ENCODE measurements at regions not wholly inside any gene's neighbourhood (a gene's known extent, or its start where the extent isn't known, plus 50 kb on each side); places are given as distances from the start of the nearest gene placed in this dataset.
A peak's percentile ranks its signal among the peaks of the same experiment; 100 is the strongest.
"Not testable (repeated sequence)": the region's sequence is repeated elsewhere in the genome, so short reads cannot be mapped to it uniquely, and the experiment has no call there.

DNA sequence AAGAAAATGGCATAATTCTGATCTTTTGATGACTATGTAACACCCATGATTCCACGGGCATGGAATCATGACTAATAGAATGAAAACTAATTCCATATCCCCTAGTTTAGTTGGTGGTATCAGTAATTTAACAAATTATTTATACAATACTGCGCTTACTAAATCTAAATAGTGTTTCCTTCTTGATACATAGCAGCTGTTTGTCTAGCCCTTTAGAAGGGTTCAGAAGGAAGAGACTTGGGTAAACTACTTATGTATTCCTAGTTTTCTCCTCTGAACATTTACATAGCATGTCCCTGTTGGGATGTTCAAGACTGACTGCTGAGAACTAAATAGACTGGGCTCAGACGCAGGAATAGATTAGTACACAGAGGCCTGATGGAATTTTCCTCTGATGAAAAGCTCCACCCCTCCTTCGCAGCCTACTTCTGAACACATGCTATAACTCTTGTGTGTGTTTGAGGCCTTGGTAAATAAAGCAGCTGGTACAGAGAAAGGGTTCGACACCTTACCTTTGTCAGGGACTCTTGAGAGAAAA lies 330.6 kb upstream of the LMCD1 start:
- H3K4me3 ChIP-seq: no peak overlapping the region
- H3K27ac ChIP-seq: no peak overlapping the region
- no peak for ATAC-seq
- no peaks in the 10 kb centered on the region for H3K4me1 ChIP-seq
- intact Hi-C loops (cut with DNase I): no loop called here
- TF ChIP-seq CTCF (IDR thresholded peaks at IDR 0.05): no peak
- H3K9me3 ChIP-seq: no peaks in the 10 kb centered on the region
- no peak for DNase-seq
- no peaks in the 10 kb centered on the region for H3K27me3 ChIP-seq
- H3K36me3 ChIP-seq: no peaks in the 10 kb centered on the region
- no peak for FAIRE-seq
- WGBS, 2 donors: 73 to 77% methylated on average over 5 of the region's 5 CpGs

- DNase-seq (no peak), ATAC-seq (no peak), FAIRE-seq (no peak)
- intact Hi-C loops (cut with DNase I): no loop called here
- WGBS, 2 donors: 48 to 63% methylated on average over 2 of the region's 2 CpGs
- no peak overlapping the region for H3K27ac ChIP-seq
- H3K36me3 ChIP-seq: no peaks in the 10 kb centered on the region
- no peak for TF ChIP-seq CTCF (IDR thresholded peaks at IDR 0.05)
- H3K27me3 ChIP-seq: no peaks in the 10 kb centered on the region
- no peak overlapping the region for H3K4me3 ChIP-seq
- no peaks in the 10 kb centered on the region for H3K9me3 ChIP-seq
- no peaks in the 10 kb centered on the region for H3K4me1 ChIP-seq
Measured at GRCh38 chr3:8173892-8174291, 327.7 kb upstream of the LMCD1 start.

DNA sequence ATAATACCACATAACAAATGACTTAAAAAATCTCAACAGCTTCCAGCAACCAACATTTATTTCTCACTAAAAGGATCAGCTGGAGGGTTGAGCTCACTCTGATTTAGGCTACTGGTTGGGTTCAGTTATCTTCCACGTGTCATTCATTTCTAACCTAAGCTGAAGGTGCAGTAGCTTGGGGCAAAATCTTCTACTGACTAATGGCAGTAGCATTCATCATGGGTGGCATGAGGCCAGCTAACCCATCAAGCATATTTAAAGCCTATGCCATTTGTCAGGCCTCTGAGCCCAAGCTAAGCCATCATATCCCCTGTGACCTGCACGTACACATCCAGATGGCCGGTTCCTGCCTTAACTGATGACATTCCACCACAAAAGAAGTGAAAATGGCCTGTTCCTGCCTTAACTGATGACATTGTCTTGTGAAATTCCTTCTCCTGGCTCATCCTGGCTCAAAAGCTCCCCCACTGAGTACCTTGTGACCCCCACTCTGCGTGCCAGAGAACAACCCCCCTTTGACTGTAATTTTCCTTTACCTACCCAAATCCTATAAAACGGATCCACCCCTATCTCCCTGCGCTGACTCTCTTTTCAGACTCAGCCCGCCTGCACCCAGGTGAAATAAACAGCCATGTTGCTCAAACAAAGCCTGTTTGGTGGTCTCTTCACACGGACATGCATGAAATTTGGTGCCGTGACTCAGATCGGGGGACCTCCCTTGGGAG lies 324.7 kb upstream of the LMCD1 start:
- ATAC-seq; intact Hi-C loops (cut with DNase I); H3K27me3 ChIP-seq; FAIRE-seq; H3K36me3 ChIP-seq; H3K4me1 ChIP-seq; H3K27ac ChIP-seq; H3K4me3 ChIP-seq; DNase-seq; H3K9me3 ChIP-seq: not testable (repeated sequence)
- 75% methylated on average over 10 of the region's 10 CpGs for WGBS, 2 donors

- H3K27me3 ChIP-seq; H3K36me3 ChIP-seq; intact Hi-C loops (cut with DNase I); H3K9me3 ChIP-seq; H3K4me3 ChIP-seq; FAIRE-seq; ATAC-seq; H3K4me1 ChIP-seq; DNase-seq; H3K27ac ChIP-seq: not testable (repeated sequence)
- 65 to 71% methylated on average over 7 of the region's 7 CpGs for WGBS, 2 donors
Measured at GRCh38 chr3:8178516-8178915, 323.1 kb upstream of the LMCD1 start.

- ATAC-seq (peak; percentile 71 to 89 (median 80)), DNase-seq (peak in 3 of 6 donors; percentile 22 to 52 (median 22))
- intact Hi-C loops (cut with DNase I): no loop called here
Measured at GRCh38 chr3:8182904-8183303, 318.7 kb upstream of the LMCD1 start.

More at GRCh38 chr3:8182904-8183303, 318.7 kb upstream of the LMCD1 start:
- FAIRE-seq: no peak
- Histone ChIP-seq H3K36me3 (no peaks in the 10 kb centered on the region), H3K27me3 (no peaks in the 10 kb centered on the region), H3K27ac (no peak overlapping the region), H3K4me3 (no peak overlapping the region), H3K9me3 (no peaks in the 10 kb centered on the region), H3K4me1 (peaks cover 0 to 7% (median 6%) of the 10 kb centered on the region in 3 donors)
- no peak for TF ChIP-seq CTCF (IDR thresholded peaks at IDR 0.05)
- WGBS, 2 donors: 31 to 37% methylated on average over 1 of the region's 1 CpG

Measured in pancreas (tissue), 10 donors.